ENCODE measurements at regions not wholly inside any gene's neighbourhood (a gene's known extent, or its start where the extent isn't known, plus 50 kb on each side); places are given as distances from the start of the nearest gene placed in this dataset.

DNA sequence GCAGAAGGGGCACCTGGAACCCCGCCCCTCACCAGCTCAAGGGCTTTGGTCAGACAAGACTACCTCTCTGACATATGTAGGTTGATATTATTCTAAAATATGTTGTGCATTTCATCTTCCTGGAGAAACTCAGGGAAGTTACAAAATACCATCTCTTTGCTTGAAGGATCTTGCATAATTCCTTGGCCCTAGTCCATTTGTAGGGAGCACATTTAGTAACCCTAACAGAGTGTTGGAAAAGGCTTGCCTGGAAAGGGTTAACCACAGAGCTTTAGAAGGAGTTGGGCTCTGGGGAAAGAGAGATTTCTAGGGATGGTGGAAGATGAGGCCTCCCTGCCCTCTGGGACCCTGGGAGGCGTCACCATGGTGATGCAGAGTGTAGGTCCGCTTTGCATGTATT, 143.0 kb upstream of the SLC1A4 start:
- H3K9me3 ChIP-seq: no peaks in the 10 kb centered on the region
- intact Hi-C loops (cut with DNase I): no loop called here
- H3K27me3 ChIP-seq (replicated peaks; ENCODE audit: insufficient read depth): no peaks in the 10 kb centered on the region
- no peak overlapping the region for H3K4me3 ChIP-seq
- TF ChIP-seq POLR2A (IDR thresholded peaks at IDR 0.05) (no peak), POLR2AphosphoS5 (IDR thresholded peaks at IDR 0.05) (no peak)
- TF ChIP-seq, protein P1, sequence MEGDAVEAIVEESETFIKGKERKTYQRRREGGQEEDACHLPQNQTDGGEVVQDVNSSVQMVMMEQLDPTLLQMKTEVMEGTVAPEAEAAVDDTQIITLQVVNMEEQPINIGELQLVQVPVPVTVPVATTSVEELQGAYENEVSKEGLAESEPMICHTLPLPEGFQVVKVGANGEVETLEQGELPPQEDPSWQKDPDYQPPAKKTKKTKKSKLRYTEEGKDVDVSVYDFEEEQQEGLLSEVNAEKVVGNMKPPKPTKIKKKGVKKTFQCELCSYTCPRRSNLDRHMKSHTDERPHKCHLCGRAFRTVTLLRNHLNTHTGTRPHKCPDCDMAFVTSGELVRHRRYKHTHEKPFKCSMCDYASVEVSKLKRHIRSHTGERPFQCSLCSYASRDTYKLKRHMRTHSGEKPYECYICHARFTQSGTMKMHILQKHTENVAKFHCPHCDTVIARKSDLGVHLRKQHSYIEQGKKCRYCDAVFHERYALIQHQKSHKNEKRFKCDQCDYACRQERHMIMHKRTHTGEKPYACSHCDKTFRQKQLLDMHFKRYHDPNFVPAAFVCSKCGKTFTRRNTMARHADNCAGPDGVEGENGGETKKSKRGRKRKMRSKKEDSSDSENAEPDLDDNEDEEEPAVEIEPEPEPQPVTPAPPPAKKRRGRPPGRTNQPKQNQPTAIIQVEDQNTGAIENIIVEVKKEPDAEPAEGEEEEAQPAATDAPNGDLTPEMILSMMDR (IDR thresholded peaks at IDR 0.05): no peak
- no peak overlapping the region for H3K27ac ChIP-seq
- no peaks in the 10 kb centered on the region for H3K36me3 ChIP-seq
- H3K4me1 ChIP-seq (replicated peaks): no peaks in the 10 kb centered on the region
- WGBS: 87% methylated on average over 3 of the region's 3 CpGs
- no peak for DNase-seq (ENCODE audit: low spot score)

GRCh38 chr2:64847930-64848329, 141.3 kb upstream of the SLC1A4 start:
- TF ChIP-seq POLR2A (IDR thresholded peaks at IDR 0.05): no peak
- TF ChIP-seq, protein P1 (IDR thresholded peaks at IDR 0.05): no peak
- no peak for TF ChIP-seq POLR2AphosphoS5 (IDR thresholded peaks at IDR 0.05)
- Histone ChIP-seq H3K4me1 (replicated peaks) (no peaks in the 10 kb centered on the region), H3K9me3 (no peaks in the 10 kb centered on the region), H3K27me3 (replicated peaks; ENCODE audit: insufficient read depth) (no peaks in the 10 kb centered on the region), H3K27ac (no peak overlapping the region), H3K36me3 (no peaks in the 10 kb centered on the region), H3K4me3 (no peak overlapping the region)
- intact Hi-C loops (cut with DNase I): no loop called here
- no peak for DNase-seq (ENCODE audit: low spot score)
- 97% methylated on average over 5 of the region's 5 CpGs for WGBS

GRCh38 chr2:64848363-64848762, 140.8 kb upstream of the SLC1A4 start:
- H3K4me3 ChIP-seq: no peak overlapping the region
- no peaks in the 10 kb centered on the region for H3K4me1 ChIP-seq (replicated peaks)
- 58% methylated on average over 5 of the region's 5 CpGs for WGBS
- no peaks in the 10 kb centered on the region for H3K9me3 ChIP-seq
- intact Hi-C loops (cut with DNase I): no loop called here
- TF ChIP-seq POLR2A (IDR thresholded peaks at IDR 0.05) (no peak), POLR2AphosphoS5 (IDR thresholded peaks at IDR 0.05) (no peak)
- TF ChIP-seq, protein P1 (IDR thresholded peaks at IDR 0.05): no peak
- no peaks in the 10 kb centered on the region for H3K36me3 ChIP-seq
- no peak overlapping the region for H3K27ac ChIP-seq
- no peaks in the 10 kb centered on the region for H3K27me3 ChIP-seq (replicated peaks; ENCODE audit: insufficient read depth)
- DNase-seq (ENCODE audit: low spot score): no peak

GRCh38 chr2:64848945-64849344, 140.3 kb upstream of the SLC1A4 start:
- TF ChIP-seq POLR2A (IDR thresholded peaks at IDR 0.05) (no peak), POLR2AphosphoS5 (IDR thresholded peaks at IDR 0.05) (no peak)
- TF ChIP-seq, protein P1 (IDR thresholded peaks at IDR 0.05): no peak
- Histone ChIP-seq H3K27ac (no peak overlapping the region), H3K4me3 (no peak overlapping the region), H3K4me1 (replicated peaks) (no peaks in the 10 kb centered on the region), H3K9me3 (no peaks in the 10 kb centered on the region), H3K36me3 (no peaks in the 10 kb centered on the region), H3K27me3 (replicated peaks; ENCODE audit: insufficient read depth) (no peaks in the 10 kb centered on the region)
- DNase-seq (ENCODE audit: low spot score): no peak
- intact Hi-C loops (cut with DNase I): no loop called here

DNA sequence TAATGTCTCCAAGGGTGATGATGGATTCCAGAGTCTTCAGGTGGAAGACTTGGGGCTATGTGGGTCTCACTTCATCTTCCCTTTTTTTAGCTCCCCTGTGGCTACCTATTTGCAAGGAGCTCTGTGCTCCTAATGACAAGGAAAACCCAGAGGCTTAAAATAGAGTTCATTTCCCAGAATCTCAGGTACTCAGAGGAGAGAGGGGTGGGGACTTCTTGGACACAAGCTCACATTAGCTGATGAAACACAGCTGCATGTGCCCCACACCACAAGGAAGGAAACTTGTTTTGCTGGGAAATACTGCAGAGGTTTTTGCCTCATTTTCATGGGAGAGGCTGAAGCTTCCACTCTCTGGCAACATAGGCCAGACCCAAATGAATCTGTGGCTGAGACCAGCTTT, 138.6 kb upstream of the SLC1A4 start:
- Histone ChIP-seq H3K4me3 (no peak overlapping the region), H3K27me3 (replicated peaks; ENCODE audit: insufficient read depth) (no peaks in the 10 kb centered on the region), H3K27ac (no peak overlapping the region), H3K9me3 (no peaks in the 10 kb centered on the region), H3K36me3 (no peaks in the 10 kb centered on the region), H3K4me1 (replicated peaks) (no peaks in the 10 kb centered on the region)
- intact Hi-C loops (cut with DNase I): no loop called here
- TF ChIP-seq, protein P1 (IDR thresholded peaks at IDR 0.05): no peak
- TF ChIP-seq POLR2A (IDR thresholded peaks at IDR 0.05) (no peak), POLR2AphosphoS5 (IDR thresholded peaks at IDR 0.05) (no peak)
- no peak for DNase-seq (ENCODE audit: low spot score)
